HCT116 (cell line): ENCODE measurements at regions not wholly inside any gene's neighbourhood (a gene's known extent, or its start where the extent isn't known, plus 50 kb on each side); places are given as distances from the start of the nearest gene placed in this dataset.

Source experiments
- ATAC-seq: fragments of 200-7000 bp; cut with Tn5 transposase; 2 replicates; pipeline ENCODE4 v1.9.1; 2020; ENCODE audit warnings: mild to moderate bottlenecking, moderate library complexity
- BruUV-seq: library from RNA; stranded (reverse); fragments of 400-500 nt; replicated peaks from 2 replicates; lab custom pipeline; 2021; lab: Mats Ljungman, UMichigan
- CTCF ChIA-PET: fragments of 300-600 bp; sonication (Branson Sonifier 250); formaldehyde crosslinking; loops from one replicate; lab custom pipeline; 2021; ENCODE audit warnings: antibody characterized with exemption; lab: Charles Lee
- POLR2A ChIA-PET: fragments of 300-600, 350-600 bp; sonication (Branson Sonifier 250); formaldehyde crosslinking; loops from one replicate; lab custom pipeline; 2021; ENCODE audit warnings: antibody characterized with exemption; lab: Charles Lee
- RAD21 ChIA-PET, 2 experiments: fragments of 300-600 bp; sonication (Branson Sonifier 250); formaldehyde crosslinking; loops; one replicate each; lab custom pipeline; 2023; ENCODE audit warnings: low total read pairs in 2 of 2; ENCODE audit not compliant: uncharacterized antibody in 2 of 2, unreplicated experiment in 2 of 2, low non-redundant PET in 1 of 2; lab: Charles Lee
- DNase-seq: peaks from one replicate; pipeline ENCODE4 v3.0.0-alpha.2; 2010; ENCODE audit warnings: low read depth, low spot score
- H2AFZ ChIP-seq: fragments of 200-600 bp; shearing (Covaris generic), sonication (generic); 2 replicates; pipeline ENCODE4 v1.6.1; 2017; ENCODE audit warnings: low read depth, mixed run types, mixed read lengths, antibody characterized with exemption, low read length; ENCODE audit not compliant: poor library complexity, severe bottlenecking
- H3K27ac ChIP-seq: 2 replicates; pipeline ENCODE4 v1.5.1; 2012; ENCODE audit warnings: low read depth, low read length
- H3K27me3 ChIP-seq: fragments of 200-600 bp; sonication (generic); 2 replicates; pipeline ENCODE4 v1.6.1; 2016; ENCODE audit warnings: mixed run types, low read length, mixed read lengths; ENCODE audit not compliant: insufficient read depth
- H3K36me3 ChIP-seq, 2 experiments: fragments of 200-500 bp in 1 of 2; fragments of 200-600 bp in 1 of 2; sonication (Bioruptor generic) in 1 of 2; sonication (generic) in 1 of 2; 2 replicates each; pipeline versions ENCODE4 v1.5.1 to v1.6.1; 2014 to 2016; ENCODE audit warnings: low read length in 2 of 2, inconsistent platforms in 1 of 2, mixed read lengths in 1 of 2, mixed run types in 1 of 2; ENCODE audit not compliant: insufficient read depth in 2 of 2, control insufficient read depth in 1 of 2
- H3K4me1 ChIP-seq, 2 experiments: fragments of 200-600 bp in 1 of 2; sonication (generic) in 1 of 2; 2 replicates each; pipeline versions ENCODE4 v1.5.1 to v1.6.1; 2012 to 2017; ENCODE audit warnings: low read length in 2 of 2, inconsistent platforms in 1 of 2, mild to moderate bottlenecking in 1 of 2, mixed read lengths in 1 of 2, mixed run types in 1 of 2, moderate library complexity in 1 of 2; ENCODE audit not compliant: insufficient read depth in 2 of 2, control insufficient read depth in 1 of 2
- H3K4me2 ChIP-seq: fragments of 200-600 bp; sonication (generic); 2 replicates; pipeline ENCODE4 v1.6.1; 2017; ENCODE audit warnings: mixed run types, low read length, mixed read lengths
- H3K4me3 ChIP-seq, 2 experiments: fragments of 200-600 bp in 1 of 2; sonication (generic) in 1 of 2; replicated peaks in 1 of 2; 2 replicates each; pipeline ENCODE4 v1.5.1; 2011 to 2016; ENCODE audit warnings: low read length in 2 of 2, control low read depth in 1 of 2, low read depth in 1 of 2, mild to moderate bottlenecking in 1 of 2, mixed read lengths in 1 of 2, mixed run types in 1 of 2
- H3K79me2 ChIP-seq: fragments of 200-600 bp; sonication (generic); 2 replicates; pipeline ENCODE4 v1.6.1; 2017; ENCODE audit warnings: mild to moderate bottlenecking, mixed run types, low read length, moderate library complexity, mixed read lengths; ENCODE audit not compliant: insufficient read depth
- H3K9ac ChIP-seq: fragments of 200-600 bp; sonication (generic); 2 replicates; pipeline ENCODE4 v1.6.1; 2016; ENCODE audit warnings: low read length, mixed read lengths
- H3K9me2 ChIP-seq: fragments of 200-600 bp; sonication (generic), shearing (Covaris generic); 2 replicates; pipeline ENCODE4 v1.6.1; 2017; ENCODE audit warnings: mixed run types, mild to moderate bottlenecking, moderate library complexity; ENCODE audit not compliant: insufficient read depth
- H3K9me3 ChIP-seq, 2 experiments: fragments of 200-500 bp in 1 of 2; fragments of 200-600 bp in 1 of 2; sonication (Bioruptor generic) in 1 of 2; sonication (generic) in 1 of 2; 2 replicates each; pipeline ENCODE4 v1.6.1; 2014 to 2017; ENCODE audit warnings: low read length in 2 of 2, mixed read lengths in 2 of 2, inconsistent platforms in 1 of 2, low read depth in 1 of 2, mild to moderate bottlenecking in 1 of 2, mixed run types in 1 of 2, moderate library complexity in 1 of 2; ENCODE audit not compliant: control insufficient read depth in 1 of 2, insufficient read depth in 1 of 2
- H4K20me1 ChIP-seq: fragments of 200-600 bp; sonication (generic), shearing (Covaris generic); 2 replicates; pipeline ENCODE4 v1.6.1; 2017; ENCODE audit warnings: mixed run types, mild to moderate bottlenecking, moderate library complexity; ENCODE audit not compliant: insufficient read depth
- CBX3 ChIP-seq: IDR thresholded peaks from 2 replicates; pipeline ENCODE4 v1.6.1; 2012; ENCODE audit warnings: low read depth
- CEBPB ChIP-seq: IDR thresholded peaks from 2 replicates; pipeline ENCODE4 v1.6.1; 2012; ENCODE audit warnings: low read depth
- ELF1 ChIP-seq: IDR thresholded peaks from 2 replicates; pipeline ENCODE4 v1.6.1; 2012; ENCODE audit warnings: low read depth, borderline replicate concordance
- EZH2 ChIP-seq: fragments of 200-600 bp; sonication (generic); IDR thresholded peaks from 2 replicates; pipeline ENCODE4 v1.6.1; 2017; ENCODE audit warnings: antibody characterized with exemption, mixed run types
- EZH2phosphoT487 ChIP-seq: fragments of 200-600 bp; IDR thresholded peaks from 2 replicates; pipeline ENCODE4 v1.6.1; 2018; ENCODE audit warnings: antibody characterized with exemption, borderline replicate concordance
- FOSL1 ChIP-seq: IDR thresholded peaks from 2 replicates; pipeline ENCODE4 v1.6.1; 2012; ENCODE audit warnings: low read depth
- JUND ChIP-seq: IDR thresholded peaks from 2 replicates; pipeline ENCODE4 v1.6.1; 2012
- POLR2A ChIP-seq: IDR thresholded peaks from 2 replicates; pipeline ENCODE4 v1.7.0; 2011; ENCODE audit warnings: borderline replicate concordance; ENCODE audit not compliant: insufficient read depth, insufficient read length; ENCODE audit errors: extremely low read depth
- RAD21 ChIP-seq: IDR thresholded peaks from 2 replicates; pipeline ENCODE4 v1.6.1; 2012; ENCODE audit warnings: low read depth, mild to moderate bottlenecking
- SIN3A ChIP-seq: IDR thresholded peaks from 2 replicates; pipeline ENCODE4 v1.6.1; 2012; ENCODE audit warnings: low read depth
- SP1 ChIP-seq: IDR thresholded peaks from 2 replicates; pipeline ENCODE4 v1.6.1; 2012; ENCODE audit warnings: low read depth
- SRF ChIP-seq: IDR thresholded peaks from 2 replicates; pipeline ENCODE4 v1.6.1; 2012; ENCODE audit warnings: low read depth
- TCF7L2 ChIP-seq: IDR thresholded peaks from 2 replicates; pipeline ENCODE4 v1.7.0; 2011; ENCODE audit warnings: borderline replicate concordance, inconsistent platforms; ENCODE audit not compliant: insufficient read depth, insufficient read length; ENCODE audit errors: extremely low read depth
- ZNF274 ChIP-seq: fragments of 200-500 bp; sonication (Bioruptor generic); IDR thresholded peaks from 2 replicates; pipeline ENCODE4 v1.6.1; 2014; ENCODE audit warnings: mild to moderate bottlenecking, low read depth, low read length, inconsistent platforms
- intact Hi-C: fragments of 100-400 bp; cut with micrococcal nuclease; formaldehyde crosslinking; loops from 2 replicates; pipeline ENCODE4 v1.10.0; 2022
- TF ChIP-seq, protein P1 (sequence below): IDR thresholded peaks from 2 replicates; pipeline ENCODE4 v1.6.1; 2011; ENCODE audit warnings: mild to moderate bottlenecking, low read length, moderate library complexity; ENCODE audit not compliant: insufficient replicate concordance; ENCODE audit errors: extremely low read depth
- TF ChIP-seq, protein P2 (sequence below), 3 experiments: fragments of 200-600 bp in 1 of 3; sonication (generic) in 1 of 3; IDR thresholded peaks in 2 of 3; conservative IDR thresholded peaks in 1 of 3; 2 replicates each; pipeline ENCODE4 v1.5.1; 2012 to 2017; ENCODE audit warnings: low read depth in 2 of 3, low read length in 2 of 3, antibody characterized with exemption in 1 of 3, borderline replicate concordance in 1 of 3, control low read depth in 1 of 3, mild to moderate bottlenecking in 1 of 3, mixed read lengths in 1 of 3, mixed run types in 1 of 3, moderate library complexity in 1 of 3; ENCODE audit not compliant: insufficient read depth in 1 of 3
- TF ChIP-seq, protein P3 (sequence below): IDR thresholded peaks from 2 replicates; pipeline ENCODE4 v1.6.1; 2012

DNA sequence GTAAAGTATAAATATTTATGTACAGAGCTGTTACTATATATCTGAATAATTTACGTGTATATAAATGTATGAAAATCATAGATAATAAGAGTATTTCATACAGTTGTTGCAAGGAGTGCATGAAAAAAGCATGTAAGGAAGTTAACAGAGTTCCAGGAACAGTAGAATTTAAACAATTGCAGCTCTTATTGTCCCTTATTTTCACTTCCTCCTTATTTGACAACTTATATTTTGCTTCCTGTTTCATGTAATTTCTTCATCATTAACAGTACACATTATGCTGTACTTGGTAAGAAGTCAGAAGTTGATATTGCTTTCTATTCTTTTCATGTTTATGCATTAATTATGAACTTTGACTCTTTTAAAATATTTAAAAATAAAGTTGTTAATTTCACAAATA, 681.5 kb downstream of the LRRIQ3 start:
- ChIA-PET RAD21 (no interaction called here), POLR2A (no interaction called here), CTCF (no interaction called here)
- H3K9me3 ChIP-seq: peaks cover 4 to 17% of the 10 kb centered on the region in 2 experiments; a peak in 2 of 4 replicates
- TF ChIP-seq SIN3A: no peak
- TF ChIP-seq POLR2A: no peak
- no peak for TF ChIP-seq ZNF274
- no peak for TF ChIP-seq SP1
- no peak for TF ChIP-seq EZH2phosphoT487
- TF ChIP-seq, protein P1, sequence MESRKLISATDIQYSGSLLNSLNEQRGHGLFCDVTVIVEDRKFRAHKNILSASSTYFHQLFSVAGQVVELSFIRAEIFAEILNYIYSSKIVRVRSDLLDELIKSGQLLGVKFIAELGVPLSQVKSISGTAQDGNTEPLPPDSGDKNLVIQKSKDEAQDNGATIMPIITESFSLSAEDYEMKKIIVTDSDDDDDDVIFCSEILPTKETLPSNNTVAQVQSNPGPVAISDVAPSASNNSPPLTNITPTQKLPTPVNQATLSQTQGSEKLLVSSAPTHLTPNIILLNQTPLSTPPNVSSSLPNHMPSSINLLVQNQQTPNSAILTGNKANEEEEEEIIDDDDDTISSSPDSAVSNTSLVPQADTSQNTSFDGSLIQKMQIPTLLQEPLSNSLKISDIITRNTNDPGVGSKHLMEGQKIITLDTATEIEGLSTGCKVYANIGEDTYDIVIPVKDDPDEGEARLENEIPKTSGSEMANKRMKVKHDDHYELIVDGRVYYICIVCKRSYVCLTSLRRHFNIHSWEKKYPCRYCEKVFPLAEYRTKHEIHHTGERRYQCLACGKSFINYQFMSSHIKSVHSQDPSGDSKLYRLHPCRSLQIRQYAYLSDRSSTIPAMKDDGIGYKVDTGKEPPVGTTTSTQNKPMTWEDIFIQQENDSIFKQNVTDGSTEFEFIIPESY: no peak
- no peaks in the 10 kb centered on the region for H3K79me2 ChIP-seq
- no peak for DNase-seq
- no peaks in the 10 kb centered on the region for H3K27me3 ChIP-seq
- H3K4me2 ChIP-seq: no peak overlapping the region
- no peak overlapping the region for H3K4me3 ChIP-seq
- no peaks in the 10 kb centered on the region for H4K20me1 ChIP-seq
- no peaks in the 10 kb centered on the region for H3K4me1 ChIP-seq
- no peak overlapping the region for H3K9ac ChIP-seq
- intact Hi-C loops: no loop called here
- no TSS peak for BruUV-seq
- no peak overlapping the region for H3K27ac ChIP-seq
- H2AFZ ChIP-seq: no peak overlapping the region
- no peaks in the 10 kb centered on the region for H3K9me2 ChIP-seq
- ATAC-seq: no peak
- H3K36me3 ChIP-seq: no peaks in the 10 kb centered on the region

DNA sequence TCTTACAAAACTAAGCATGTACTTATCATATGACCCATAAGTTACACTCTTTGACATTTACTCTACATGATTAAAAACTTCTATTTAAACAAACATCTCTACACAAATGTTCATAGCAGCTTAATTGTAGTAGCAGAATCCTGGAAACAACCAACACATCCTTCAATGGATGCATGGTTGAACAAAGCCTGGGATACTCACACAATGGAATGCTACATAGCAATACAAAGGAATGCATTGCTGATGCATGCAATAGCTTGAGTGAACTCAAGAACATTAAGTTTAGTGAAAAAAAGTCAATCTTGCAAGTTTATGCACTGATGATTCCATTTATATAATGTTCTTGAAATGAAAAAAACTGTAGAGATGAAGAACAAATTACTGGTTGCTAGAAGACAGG, 686.9 kb downstream of the LRRIQ3 start:
- H3K4me3 ChIP-seq: no peak overlapping the region
- no TSS peak for BruUV-seq
- RAD21 ChIA-PET: no interaction called here
- H3K9me2 ChIP-seq: no peaks in the 10 kb centered on the region
- no peaks in the 10 kb centered on the region for H3K36me3 ChIP-seq
- H3K9me3 ChIP-seq: peaks cover 0 to 7% of the 10 kb centered on the region in 2 experiments; a peak in 2 of 4 replicates
- TF ChIP-seq CBX3 (no peak), RAD21 (no peak), ZNF274 (no peak), FOSL1 (no peak), ELF1 (no peak), EZH2 (no peak), SRF (no peak), JUND (no peak), CEBPB (no peak), TCF7L2 (no peak), SIN3A (no peak)
- TF ChIP-seq, protein P2, sequence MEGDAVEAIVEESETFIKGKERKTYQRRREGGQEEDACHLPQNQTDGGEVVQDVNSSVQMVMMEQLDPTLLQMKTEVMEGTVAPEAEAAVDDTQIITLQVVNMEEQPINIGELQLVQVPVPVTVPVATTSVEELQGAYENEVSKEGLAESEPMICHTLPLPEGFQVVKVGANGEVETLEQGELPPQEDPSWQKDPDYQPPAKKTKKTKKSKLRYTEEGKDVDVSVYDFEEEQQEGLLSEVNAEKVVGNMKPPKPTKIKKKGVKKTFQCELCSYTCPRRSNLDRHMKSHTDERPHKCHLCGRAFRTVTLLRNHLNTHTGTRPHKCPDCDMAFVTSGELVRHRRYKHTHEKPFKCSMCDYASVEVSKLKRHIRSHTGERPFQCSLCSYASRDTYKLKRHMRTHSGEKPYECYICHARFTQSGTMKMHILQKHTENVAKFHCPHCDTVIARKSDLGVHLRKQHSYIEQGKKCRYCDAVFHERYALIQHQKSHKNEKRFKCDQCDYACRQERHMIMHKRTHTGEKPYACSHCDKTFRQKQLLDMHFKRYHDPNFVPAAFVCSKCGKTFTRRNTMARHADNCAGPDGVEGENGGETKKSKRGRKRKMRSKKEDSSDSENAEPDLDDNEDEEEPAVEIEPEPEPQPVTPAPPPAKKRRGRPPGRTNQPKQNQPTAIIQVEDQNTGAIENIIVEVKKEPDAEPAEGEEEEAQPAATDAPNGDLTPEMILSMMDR (IDR thresholded peaks at IDR 0.05 in 2 of 3, conservative IDR thresholded peaks at IDR 0.05 in 1 of 3; ENCODE audit: borderline replicate concordance in 1 of 3, insufficient read depth in 1 of 3, low read depth in 2 of 3, low read length in 2 of 3): no peak
- TF ChIP-seq, protein P3, sequence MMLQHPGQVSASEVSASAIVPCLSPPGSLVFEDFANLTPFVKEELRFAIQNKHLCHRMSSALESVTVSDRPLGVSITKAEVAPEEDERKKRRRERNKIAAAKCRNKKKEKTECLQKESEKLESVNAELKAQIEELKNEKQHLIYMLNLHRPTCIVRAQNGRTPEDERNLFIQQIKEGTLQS: no peak
- DNase-seq: no peak
- no peak overlapping the region for H3K9ac ChIP-seq
- no peaks in the 10 kb centered on the region for H4K20me1 ChIP-seq
- POLR2A ChIA-PET: no interaction called here
- CTCF ChIA-PET: no interaction called here
- H3K4me2 ChIP-seq: no peak overlapping the region
- intact Hi-C loops: no loop called here
- H3K79me2 ChIP-seq: no peaks in the 10 kb centered on the region
- no peaks in the 10 kb centered on the region for H3K4me1 ChIP-seq
- no peak for ATAC-seq
- H3K27me3 ChIP-seq: no peaks in the 10 kb centered on the region
- no peak overlapping the region for H3K27ac ChIP-seq
- no peak overlapping the region for H2AFZ ChIP-seq
